SH-SY5Y (cell line): ENCODE measurements at regions not wholly inside any gene's neighbourhood (a gene's known extent, or its start where the extent isn't known, plus 50 kb on each side); places are given as distances from the start of the nearest gene placed in this dataset.

ENCODE experiments used
- GATA2 ChIP-seq: IDR thresholded peaks from 2 replicates; pipeline ENCODE4 v1.6.1; 2011; ENCODE audit warnings: mild to moderate bottlenecking, low read depth, low read length
- GATA3 ChIP-seq: IDR thresholded peaks from 2 replicates; pipeline ENCODE4 v1.6.1; 2011; ENCODE audit warnings: low read depth, mild to moderate bottlenecking, low read length, moderate library complexity

GRCh38 chr10:42926843-42927242, 144.2 kb downstream of the BMS1 start:
- TF ChIP-seq GATA2 (no peak), GATA3 (no peak)

GRCh38 chr10:42928064-42928463, 145.5 kb downstream of the BMS1 start:
- TF ChIP-seq GATA3, result no peak
- TF ChIP-seq GATA2, result no peak

GRCh38 chr10:42929236-42929635, 146.6 kb downstream of the BMS1 start:
- TF ChIP-seq GATA2, result no peak
- no peak for TF ChIP-seq GATA3

GRCh38 chr10:42929993-42930392, 146.9 kb upstream of the RET start:
- TF ChIP-seq GATA3 (no peak), GATA2 (no peak)

- no peak for TF ChIP-seq GATA3
- no peak for TF ChIP-seq GATA2
Observed at GRCh38 chr10:42930516-42931192, 146.2 kb upstream of the RET start.

- TF ChIP-seq GATA3, result no peak
- TF ChIP-seq GATA2, result no peak
Observed at GRCh38 chr10:42932116-42932515, 144.8 kb upstream of the RET start.

GRCh38 chr10:42932735-42933447, 144.0 kb upstream of the RET start:
- TF ChIP-seq GATA2, result no peak
- no peak for TF ChIP-seq GATA3

- no peak for TF ChIP-seq GATA3
Observed at GRCh38 chr10:42933448-42934340, 143.2 kb upstream of the RET start.

GRCh38 chr10:42934351-42934811, 142.5 kb upstream of the RET start:
- TF ChIP-seq GATA3 (no peak), GATA2 (no peak)

- no peak for TF ChIP-seq GATA2
- TF ChIP-seq GATA3, result no peak
Observed at GRCh38 chr10:42934842-42935241, 142.0 kb upstream of the RET start.

- TF ChIP-seq GATA3 (no peak), GATA2 (no peak)
Observed at GRCh38 chr10:42935466-42935865, 141.4 kb upstream of the RET start.

GRCh38 chr10:42936580-42936979, 140.3 kb upstream of the RET start:
- TF ChIP-seq GATA2 (no peak), GATA3 (no peak)

GRCh38 chr10:42937048-42937447, 139.8 kb upstream of the RET start:
- no peak for TF ChIP-seq GATA3
- TF ChIP-seq GATA2, result no peak

- TF ChIP-seq GATA3 (no peak), GATA2 (no peak)
Observed at GRCh38 chr10:42937649-42938180, 139.2 kb upstream of the RET start.
